Stimulated activated CD4-positive, alpha-beta T cell treated with anti-CD3 and anti-CD28 coated beads, Interleukin-1b, Interleukin-23, amount 100 ng/mL, for 1 hour (primary cell): ENCODE measurements at regions not wholly inside any gene's neighbourhood (a gene's known extent, or its start where the extent isn't known, plus 50 kb on each side); places are given as distances from the start of the nearest gene placed in this dataset.
"Not testable (repeated sequence)": the region's sequence is repeated elsewhere in the genome, so short reads cannot be mapped to it uniquely, and the experiment has no call there.

Experiments
- DNase-seq, 2 donors: peaks; one replicate each; pipeline ENCODE4 v3.0.0-alpha.2; 2020; ENCODE audit warnings: low read depth in 2 of 2

DNA sequence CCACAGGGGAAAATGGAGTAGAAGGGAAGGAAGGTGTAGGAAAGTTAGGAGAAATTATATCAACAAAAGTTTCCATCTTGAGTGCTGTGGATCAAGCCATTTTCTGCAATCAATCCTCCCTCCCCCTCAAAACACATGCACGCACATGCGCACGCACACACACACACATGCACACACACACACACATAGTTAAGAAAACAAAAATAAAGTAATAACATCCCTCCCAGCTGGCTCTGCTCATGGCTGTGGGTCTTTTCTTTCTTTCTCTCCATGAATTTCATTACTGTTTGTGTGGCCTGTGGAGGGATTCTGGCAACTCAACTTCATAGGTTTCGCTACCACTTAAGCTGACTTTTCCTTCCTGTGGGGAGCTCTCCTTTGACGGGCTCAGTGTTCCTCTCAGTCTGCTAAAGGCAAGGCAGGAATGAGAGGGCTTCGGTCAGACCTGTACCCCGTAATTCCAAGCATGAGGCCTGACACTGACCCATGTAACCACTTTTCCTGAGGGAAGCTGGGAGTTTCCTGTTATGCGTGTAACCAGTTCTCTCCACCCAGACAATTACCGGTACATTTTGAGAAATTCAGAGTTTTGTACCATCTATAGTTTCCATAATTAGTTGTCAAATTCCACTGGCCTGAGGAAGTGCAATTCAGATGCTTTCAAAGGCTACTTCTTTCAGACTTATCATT is 79.8 kb downstream of the ZNF92 start:
- no peak for DNase-seq

DNA sequence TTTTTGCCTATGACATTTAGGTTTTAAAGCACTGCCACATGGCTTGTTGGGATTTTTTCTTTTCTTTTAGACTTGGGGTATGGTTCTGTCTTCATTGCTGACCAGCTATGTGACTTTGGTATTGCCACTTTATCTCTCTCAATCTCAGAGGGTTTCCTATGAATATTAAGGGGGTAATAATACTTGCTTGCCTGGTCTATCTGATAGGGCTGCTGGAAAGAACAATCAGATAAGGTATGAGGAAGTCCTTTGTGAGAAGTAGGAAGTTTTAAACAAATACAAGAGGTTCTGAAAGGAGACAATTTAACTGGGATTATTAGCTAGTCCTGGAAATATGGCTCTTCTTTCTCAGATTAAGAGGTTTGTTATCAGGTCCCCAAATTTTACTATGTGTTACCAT is 80.8 kb downstream of the ZNF92 start:
- DNase-seq: no peak

DNA sequence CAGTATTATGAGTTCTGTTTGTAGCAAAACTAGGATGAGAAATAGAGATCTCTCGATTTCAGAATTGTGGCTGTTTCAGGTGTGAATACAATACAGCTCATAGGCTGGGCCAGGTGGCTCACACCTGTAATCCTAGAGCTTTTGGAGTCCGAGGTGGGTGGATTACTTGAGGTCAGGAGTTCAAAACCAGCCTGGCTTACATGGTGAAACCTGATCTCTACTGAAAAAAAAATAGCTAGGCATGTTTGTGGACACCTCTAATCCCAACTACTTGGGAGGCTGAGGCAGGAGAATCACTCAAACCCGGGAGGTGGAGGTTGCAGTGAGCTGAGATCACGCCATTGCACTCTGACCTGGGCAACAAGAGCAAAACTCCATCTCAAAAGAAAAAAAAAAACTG is 81.4 kb downstream of the ZNF92 start:
- DNase-seq: not testable (repeated sequence)

DNA sequence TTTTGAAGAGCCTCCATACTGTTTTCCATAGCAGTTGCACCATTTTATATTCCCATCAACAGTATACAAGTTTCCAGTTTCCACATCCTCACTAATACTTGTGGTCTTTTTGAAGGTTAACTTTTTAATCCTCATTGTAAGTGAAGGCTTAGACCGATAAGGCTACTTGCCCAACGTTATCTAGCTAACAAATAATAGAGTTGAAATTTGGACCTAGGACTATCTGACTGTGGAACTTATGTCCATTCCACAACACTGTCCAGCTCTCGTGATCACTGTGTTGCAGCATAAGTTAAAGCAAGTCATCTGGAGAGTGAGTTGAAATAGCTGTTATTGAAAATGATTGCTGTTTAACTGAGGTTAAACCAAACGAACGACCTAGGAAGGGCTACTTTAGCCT is 84.0 kb downstream of the ZNF92 start:
- DNase-seq: no peak

DNA sequence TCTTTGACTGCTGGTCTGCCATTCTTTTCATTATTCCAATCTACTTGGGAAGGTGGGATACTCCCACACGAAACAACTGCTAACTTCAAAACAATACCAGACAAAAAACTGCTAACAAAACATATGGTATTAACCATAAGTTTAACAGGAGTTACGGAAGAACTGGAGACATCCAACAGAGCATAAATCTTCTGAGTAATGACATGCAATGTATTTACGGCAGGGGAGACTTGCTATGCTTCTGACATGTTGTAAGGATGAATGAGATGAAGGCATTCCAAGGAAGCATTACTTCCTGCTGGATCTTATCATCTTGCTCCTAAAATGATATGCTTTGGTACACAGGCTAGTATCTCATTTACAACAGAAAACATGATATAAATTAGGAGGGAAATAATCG is 85.8 kb downstream of the ZNF92 start:
- no peak for DNase-seq

DNA sequence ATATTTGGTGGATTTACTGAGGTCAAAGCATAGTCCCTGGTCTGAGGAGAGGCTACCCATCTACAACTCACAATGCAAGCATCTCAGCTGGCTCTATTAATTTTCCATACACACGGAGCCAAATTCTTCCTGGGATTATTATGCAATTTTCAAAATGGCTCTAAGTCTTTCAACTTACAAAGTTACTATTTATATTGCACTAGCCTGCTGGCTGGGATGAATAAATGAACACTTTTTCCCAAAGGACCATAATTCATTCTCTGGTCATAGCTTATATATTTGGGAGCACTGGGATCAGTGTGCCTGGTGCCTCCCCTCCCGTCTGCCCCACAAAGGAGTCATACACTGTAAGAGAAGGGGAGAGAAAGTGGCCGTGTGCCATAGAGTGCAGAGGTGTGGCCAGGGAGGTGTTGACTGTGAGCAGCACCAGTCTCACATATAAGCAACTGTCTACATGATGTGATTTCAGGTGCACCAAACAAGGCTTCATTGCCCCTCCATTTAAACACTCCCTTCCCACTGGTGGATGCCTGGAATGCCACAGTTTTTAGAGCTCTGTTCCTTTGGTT is 88.6 kb downstream of the ZNF92 start:
- DNase-seq: no peak

DNA sequence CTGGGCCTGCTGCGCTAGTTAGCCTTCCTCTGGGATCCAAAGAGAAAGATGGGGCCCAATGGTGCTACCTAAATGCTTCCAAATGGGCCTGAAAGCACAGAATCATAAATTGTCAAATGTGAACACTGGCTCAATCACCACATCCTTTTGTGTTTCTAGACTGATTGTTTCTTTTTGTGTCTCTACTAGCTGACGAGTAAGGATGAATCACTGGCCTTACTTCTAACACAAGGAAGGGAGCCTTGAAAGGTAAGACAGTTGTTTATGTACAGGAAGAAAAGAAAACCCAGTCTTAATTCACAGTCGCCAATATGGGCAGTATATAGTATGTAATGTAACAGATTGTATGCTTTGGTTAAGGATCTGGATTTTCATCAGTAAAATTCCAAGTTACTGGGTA is 89.5 kb downstream of the ZNF92 start:
- no peak for DNase-seq

DNA sequence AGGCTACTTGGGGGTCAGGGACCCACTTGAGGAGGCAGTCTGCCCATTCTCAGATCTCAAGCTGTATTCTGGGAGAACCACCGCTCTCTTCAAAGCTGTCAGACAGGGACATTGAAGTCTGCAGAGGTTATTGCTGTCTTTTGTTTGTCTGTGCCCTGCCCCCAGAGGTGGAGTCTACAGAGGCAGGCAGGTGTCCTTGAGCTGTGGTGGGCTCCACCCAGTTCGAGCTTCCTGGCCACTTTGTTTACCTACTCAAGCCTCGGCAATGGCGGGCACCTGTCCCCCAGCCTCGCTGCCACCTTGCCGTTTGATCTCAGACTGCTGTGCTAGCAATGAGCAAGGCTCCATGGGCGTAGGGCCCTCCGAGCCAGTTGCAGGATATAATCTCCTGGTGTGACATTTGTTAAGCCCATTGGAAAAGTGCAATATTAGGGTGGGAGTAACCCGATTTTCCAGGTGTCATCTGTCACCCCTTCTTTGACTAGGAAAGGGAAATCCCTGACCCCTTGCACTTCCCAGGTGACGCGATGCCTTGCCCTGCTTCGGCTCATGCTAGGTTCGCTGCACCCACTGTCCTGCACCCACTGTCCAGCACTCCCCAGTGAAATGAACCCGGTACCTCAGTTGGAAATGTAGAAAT is 96.4 kb downstream of the ZNF92 start:
- not testable (repeated sequence) for DNase-seq

DNA sequence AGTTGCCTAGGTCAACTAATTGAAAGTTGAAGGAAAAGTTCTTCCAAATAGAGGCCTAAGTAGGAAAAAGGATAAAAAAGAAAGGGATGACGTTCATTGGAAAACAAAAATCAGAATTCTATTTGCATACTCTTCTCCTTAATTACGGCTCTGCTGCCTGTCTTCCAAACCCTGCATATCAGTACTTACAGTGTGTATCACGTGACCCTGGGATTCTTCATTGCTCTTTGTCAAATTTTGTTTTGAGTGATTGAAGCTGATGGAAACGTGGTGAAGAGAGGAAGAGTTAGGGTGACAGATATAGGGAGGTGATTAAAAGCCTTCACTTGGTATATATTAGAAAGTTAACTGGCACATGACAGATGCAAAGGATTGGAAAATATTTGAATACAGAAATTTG is 97.9 kb downstream of the ZNF92 start:
- no peak for DNase-seq

DNA sequence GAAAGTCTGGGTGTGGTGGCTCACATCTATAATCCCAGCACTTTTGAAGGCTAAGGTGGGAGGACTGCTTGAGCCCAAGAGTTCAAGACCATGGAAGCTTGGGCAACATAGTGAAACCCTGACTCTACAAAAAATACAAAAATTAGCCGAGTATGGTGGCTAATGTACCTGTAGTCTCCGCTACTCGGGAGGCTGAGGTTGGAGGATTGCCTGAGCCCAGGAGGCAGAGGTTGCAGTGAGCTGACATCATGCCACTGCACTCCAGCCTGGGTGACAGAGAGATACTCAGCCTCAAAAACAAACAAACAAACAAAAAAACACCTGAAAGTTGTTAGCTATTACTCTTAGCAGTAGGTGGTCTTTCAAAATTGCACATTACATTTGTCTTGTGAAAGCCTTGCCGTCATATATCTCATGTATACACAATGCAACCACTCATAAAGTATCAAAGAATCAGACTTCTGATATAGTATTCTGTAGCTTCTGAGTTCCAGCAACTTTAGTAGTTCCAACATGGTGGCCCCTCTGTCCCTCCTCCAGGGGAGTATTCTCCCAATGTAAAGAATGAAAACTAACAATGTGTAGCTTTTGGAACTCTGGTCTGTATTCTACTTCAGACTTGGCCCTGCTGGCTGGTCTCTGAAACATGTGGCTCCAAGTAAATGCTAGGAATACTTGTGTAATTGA is 101.5 kb downstream of the ZNF92 start:
- no peak for DNase-seq

DNA sequence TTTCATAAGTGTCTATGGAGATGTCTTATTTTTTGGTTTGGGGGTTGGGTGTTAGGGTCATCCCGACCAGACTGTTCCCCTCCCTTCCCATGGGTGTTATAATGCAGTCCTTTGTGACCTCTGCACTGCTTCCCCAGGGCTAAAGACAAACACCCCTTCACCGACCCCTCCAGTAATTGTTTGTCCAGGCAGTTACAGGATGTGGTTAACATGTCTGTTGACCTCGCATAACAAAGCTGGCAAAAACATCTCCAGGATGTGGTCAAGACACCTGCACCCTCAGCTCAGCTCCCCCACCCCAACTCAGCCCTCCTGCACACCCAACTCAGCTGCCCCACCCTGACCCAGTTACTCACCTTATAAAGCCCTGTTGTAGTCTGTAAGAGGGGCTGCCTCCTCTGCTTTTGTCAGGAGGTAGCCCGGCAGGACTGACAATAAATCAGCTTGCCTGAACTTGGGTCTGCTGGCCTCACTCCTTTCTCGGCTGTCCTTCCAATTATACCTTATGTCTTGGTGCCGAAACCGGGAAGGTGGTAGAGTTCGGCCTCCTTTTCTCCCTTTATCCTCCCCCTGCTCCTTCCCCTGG is 102.2 kb downstream of the ZNF92 start:
- DNase-seq: no peak

DNA sequence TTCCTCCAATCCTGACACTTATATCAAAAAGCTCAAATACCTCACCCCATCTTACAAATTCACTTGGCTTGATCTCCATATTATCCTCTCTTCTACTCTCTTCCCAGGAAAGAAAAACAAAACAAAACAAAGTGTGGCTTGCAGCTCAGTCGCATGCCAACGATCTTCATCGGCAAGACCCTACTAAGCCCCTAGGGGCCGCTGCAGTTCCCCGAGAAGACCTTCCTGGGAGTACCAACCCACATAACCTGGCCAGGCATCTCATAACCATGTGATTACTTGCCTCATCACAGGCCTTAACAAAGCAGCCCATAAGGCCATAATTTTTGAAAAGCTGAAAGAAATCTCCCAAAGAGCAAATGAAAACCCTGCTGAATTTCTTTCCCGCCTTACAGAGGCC is 103.7 kb downstream of the ZNF92 start:
- no peak for DNase-seq

DNA sequence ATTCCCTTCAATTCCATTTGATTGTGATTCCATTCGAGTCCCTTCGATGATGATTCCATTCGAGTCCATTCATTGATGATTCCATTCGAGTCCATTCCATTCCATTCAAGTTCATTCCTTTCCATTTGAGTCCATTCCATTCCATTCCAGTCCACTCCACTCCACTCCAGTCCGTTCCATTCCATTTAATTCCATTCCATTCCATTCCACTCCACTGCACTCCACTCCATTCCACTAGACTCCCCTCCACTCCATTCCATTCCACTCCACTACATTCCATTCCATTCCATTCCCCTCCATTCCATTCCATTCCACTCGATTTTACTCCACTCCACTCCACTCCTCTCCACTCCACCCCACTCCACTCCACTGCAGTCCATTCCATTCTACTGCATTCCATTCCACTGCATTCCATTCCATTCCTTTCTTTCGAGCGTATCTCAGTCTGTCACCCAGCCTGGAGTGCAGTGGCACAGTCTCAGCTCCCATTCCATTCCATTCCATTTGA is 115.7 kb downstream of the ZNF92 start:
- DNase-seq: no peak

DNA sequence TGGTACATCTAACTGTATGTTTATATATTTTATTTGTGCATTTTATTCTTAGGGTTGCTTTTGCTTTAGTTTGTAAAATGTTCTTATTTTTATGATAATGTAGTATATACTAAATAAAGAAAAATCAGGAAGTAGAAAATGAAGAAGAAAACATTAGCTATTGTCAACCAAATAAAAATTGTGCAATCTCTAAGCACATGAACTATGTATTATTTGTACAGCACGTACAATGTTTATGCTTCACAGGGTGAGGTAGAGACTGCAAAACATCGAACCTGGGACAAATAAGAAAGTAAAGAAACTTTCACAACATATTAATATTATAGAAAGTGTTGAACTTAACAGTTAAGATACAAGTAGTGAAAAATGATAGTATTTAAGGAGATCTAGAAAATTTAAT is 123.0 kb downstream of the ZNF92 start:
- DNase-seq: not testable (repeated sequence)

DNA sequence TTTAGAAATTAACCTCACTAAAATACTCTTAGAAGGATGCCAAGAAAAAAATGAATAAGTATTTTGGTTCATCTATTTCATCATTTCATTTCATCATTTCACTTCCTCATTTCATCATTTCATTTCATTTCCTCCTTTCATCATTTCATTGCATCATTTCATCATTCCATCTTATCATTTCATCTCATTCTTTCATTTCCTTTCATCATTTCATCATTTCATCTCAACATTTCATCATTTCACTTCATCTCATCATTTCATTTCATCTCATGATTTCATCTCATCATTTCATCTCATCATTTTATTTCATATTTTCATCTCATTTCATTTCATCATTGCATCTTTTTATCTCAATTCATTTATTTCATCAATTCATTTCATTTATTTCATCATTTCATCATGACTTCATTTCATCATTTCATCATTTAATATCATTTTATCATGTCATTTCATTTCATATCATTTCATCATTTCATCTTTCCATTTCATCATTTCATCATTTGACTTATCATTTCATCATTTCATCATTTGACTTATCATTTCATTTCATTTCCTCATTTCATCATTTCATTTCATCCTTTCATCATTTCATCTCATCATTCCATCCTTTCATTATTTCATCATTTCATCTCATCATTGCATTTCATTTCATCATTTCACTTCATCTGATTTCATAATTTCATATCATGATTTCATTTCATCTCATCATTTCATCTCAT is 129.9 kb downstream of the ZNF92 start:
- no peak for DNase-seq

DNA sequence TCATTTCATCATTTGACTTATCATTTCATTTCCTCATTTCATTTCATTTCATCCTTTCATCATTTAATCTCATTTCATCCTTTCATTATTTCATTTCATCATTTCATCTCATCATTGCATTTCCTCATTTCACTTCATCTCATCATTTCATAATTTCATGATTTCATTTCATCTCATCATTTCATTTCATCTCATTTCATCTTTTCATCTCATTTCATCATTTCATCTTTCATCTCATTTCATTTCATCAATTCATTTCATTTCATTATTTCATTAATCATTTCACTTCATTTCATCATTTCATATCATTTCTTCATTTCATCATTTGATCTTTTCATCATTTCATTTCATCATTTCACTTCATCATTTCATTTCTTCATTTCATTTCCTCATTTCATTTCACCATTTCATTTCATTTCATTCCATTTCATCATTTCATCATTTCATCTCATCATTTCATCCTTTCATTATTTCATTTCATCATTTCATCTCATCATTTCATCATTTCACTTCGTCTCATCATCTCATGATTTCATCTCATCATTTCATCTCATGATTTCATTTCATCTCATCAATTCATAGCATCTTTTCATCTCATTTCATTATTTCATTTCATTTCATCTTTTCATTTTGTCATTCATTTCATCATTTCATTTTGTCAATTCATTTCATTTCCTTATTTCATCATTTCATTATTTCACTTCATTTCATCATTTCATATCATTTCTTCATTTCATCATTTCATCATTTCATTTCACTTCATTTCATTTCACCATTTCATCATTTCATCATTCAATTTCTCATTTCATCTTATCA is 131.1 kb downstream of the ZNF92 start:
- DNase-seq: not testable (repeated sequence)

DNA sequence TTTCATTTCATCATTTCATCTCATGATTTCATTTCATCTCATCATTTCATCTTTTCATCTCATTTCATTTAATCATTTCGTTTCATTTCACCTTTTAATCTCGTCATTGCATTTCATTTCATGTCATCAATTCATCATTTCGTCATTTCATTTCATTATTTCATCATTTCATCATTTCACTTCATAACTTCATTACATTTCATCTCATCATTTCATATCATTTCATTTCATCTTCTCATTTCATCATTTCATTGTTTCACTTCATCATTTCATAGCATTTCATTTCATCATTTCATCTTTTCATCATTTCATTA is 131.6 kb downstream of the ZNF92 start:
- DNase-seq: not testable (repeated sequence)

DNA sequence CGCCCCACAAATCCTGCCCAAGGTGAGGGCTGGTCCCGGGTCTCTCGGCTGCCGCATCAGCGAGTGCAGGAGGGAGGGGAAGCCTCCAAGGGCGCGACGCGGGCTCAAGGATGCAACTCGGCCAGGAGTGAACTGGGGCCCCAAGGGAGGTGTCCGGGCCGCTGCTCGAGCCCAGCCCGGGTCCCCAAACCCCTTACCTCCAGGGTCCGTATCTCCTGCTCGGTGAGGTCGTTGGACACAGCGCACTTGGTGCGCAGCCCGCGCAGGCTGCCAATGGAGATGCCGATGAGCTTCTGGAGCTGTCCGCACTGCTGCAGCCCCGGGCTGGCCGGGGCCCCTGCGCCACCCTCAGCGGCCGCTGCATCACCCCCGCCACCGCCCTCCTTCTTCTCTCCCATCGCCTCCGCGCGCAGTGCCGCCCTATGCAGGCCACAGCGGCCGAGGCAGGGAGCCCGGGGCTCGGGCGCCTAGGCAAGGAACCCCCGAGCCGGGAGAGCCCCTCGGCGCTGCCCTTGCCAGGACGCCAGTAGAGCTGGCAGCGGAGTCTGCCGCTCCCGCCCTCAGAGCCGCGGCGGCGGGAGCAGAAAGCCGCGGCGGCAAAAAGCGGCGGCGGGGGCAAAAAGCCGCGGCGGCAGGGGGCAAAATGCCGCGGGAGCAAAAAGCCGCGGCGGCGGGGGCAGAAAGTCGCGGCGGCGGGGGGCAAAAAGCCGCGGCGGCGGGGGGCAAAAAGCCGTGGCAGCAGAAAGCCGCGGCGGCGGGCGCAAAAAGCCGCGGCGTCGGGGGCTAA is 135.1 kb downstream of the ZNF92 start:
- DNase-seq: not testable (repeated sequence)

DNA sequence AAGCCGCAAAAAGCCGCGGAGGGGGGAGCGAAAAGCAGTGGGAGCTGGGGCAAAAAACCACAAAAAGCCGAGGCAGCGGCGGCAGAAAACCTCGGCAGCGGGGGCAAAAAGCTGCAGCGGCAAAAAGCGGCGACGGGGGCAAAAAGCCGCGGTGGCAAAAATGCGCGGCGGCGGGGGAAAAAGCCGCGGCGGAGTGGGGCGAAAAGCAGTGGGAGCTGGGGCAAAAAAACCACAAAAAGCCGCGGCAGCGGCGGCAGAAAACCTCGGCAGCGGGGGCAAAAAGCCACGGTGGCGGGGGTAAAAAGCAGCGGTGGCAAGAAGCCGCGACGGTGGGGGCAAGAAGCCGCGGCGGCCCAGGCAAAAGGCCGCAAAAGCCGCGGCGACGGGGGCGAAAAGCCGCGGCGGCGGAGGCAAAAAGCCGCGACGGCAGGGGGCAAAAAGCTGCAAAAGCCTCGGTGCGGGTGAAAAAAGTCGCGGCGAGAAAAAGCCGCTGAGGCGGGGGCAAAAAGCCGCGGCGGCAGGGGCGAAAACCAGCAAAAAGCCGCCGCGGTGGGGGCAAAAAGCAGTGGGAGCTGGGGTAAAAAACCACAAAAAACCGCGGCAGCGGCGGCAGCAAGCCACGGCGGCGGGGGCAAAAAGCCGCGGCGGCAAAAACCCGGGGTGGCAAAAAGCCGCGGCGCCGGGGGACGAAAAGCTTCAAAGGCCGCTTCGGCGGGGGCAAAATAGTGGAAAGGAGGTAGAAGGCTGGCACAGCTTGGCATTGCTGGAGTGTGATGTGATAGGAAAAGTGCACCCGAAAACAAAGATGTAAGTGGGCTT is 135.9 kb downstream of the ZNF92 start:
- DNase-seq: no peak
